ENCODE measurements at regions not wholly inside any gene's neighbourhood (a gene's known extent, or its start where the extent isn't known, plus 50 kb on each side); places are given as distances from the start of the nearest gene placed in this dataset.

DNA sequence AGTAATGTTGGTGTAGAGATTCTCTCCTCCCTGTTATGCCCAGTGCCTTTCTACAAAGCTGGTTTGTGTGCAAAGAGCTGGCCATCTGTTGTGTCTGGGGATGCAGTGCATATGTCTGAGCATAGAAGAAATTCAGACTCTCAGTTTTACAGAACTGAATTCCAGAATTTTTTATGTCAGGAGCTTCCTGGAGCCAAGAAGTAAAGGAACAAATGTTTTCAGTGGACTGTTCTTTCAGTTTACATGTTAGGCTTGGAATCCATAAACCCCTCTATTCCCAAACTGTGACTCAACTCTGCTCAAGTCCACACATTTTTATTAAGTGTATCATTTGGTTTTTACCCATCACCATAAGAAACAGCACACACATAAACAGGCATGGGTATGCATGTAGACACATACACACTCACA is 366.0 kb downstream of the BRINP1 start:
- Histone ChIP-seq H3K9me3 (no peaks in the 10 kb centered on the region), H3K4me1 (peaks cover 0 to 31% (median 28%) of the 10 kb centered on the region in 4 donors), H3K36me3 (no peaks in the 10 kb centered on the region), H3K4me3 (no peak overlapping the region), H3K27ac (peak overlapping the region; percentile 68 to 79 (median 72)), H3K27me3 (no peaks in the 10 kb centered on the region)
- intact Hi-C loops (cut with DNase I): loop anchor here (5.0 kb wide), 1 partner anchor 41 kb away; no protein-coding TSS in a partner anchor
- peak in 1 of 4 donors; percentile 3 for TF ChIP-seq POLR2AphosphoS5 (IDR thresholded peaks at IDR 0.05)
- TF ChIP-seq, protein P1, sequence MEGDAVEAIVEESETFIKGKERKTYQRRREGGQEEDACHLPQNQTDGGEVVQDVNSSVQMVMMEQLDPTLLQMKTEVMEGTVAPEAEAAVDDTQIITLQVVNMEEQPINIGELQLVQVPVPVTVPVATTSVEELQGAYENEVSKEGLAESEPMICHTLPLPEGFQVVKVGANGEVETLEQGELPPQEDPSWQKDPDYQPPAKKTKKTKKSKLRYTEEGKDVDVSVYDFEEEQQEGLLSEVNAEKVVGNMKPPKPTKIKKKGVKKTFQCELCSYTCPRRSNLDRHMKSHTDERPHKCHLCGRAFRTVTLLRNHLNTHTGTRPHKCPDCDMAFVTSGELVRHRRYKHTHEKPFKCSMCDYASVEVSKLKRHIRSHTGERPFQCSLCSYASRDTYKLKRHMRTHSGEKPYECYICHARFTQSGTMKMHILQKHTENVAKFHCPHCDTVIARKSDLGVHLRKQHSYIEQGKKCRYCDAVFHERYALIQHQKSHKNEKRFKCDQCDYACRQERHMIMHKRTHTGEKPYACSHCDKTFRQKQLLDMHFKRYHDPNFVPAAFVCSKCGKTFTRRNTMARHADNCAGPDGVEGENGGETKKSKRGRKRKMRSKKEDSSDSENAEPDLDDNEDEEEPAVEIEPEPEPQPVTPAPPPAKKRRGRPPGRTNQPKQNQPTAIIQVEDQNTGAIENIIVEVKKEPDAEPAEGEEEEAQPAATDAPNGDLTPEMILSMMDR (IDR thresholded peaks at IDR 0.05): no peak
- DNase-seq: no peak

GRCh38 chr9:119003882-119004617 is 365.2 kb downstream of the BRINP1 start:
- TF ChIP-seq EP300 (IDR thresholded peaks at IDR 0.05) (no peak), POLR2A (IDR thresholded peaks at IDR 0.05) (no peak)
- TF ChIP-seq, protein P1 (IDR thresholded peaks at IDR 0.05): no peak
- Histone ChIP-seq H3K36me3 (no peaks in the 10 kb centered on the region), H3K9me3 (no peaks in the 10 kb centered on the region), H3K27ac (peak overlapping the region; percentile 68 to 79 (median 72)), H3K4me3 (no peak overlapping the region), H3K27me3 (no peaks in the 10 kb centered on the region), H3K4me1 (peaks cover 0 to 33% (median 28%) of the 10 kb centered on the region in 4 donors)
- WGBS, 2 donors: 77 to 84% methylated on average over 2 of the region's 2 CpGs
- intact Hi-C loops (cut with DNase I): loop anchor here (5.0 kb wide), 1 partner anchor 42 kb away; no protein-coding TSS in a partner anchor
- DNase-seq: no peak

GRCh38 chr9:119004618-119004990 is 364.6 kb downstream of the BRINP1 start:
- H3K27ac ChIP-seq: peak overlapping the region; percentile 68 to 79 (median 72)
- no peaks in the 10 kb centered on the region for H3K36me3 ChIP-seq
- 41 to 60% methylated on average over 2 of the region's 2 CpGs for WGBS, 2 donors
- H3K27me3 ChIP-seq: no peaks in the 10 kb centered on the region
- intact Hi-C loops (cut with DNase I): loop anchor here (5.0 kb wide), 1 partner anchor 42 kb away; no protein-coding TSS in a partner anchor
- TF ChIP-seq POLR2AphosphoS5 (IDR thresholded peaks at IDR 0.05): peak in 3 of 4 donors; percentile 49 to 68 (median 50)
- TF ChIP-seq, protein P1 (IDR thresholded peaks at IDR 0.05): no peak
- DNase-seq: peak; percentile 90
- H3K9me3 ChIP-seq: no peaks in the 10 kb centered on the region
- peaks cover 0 to 37% (median 28%) of the 10 kb centered on the region in 4 donors for H3K4me1 ChIP-seq
- no peak overlapping the region for H3K4me3 ChIP-seq

DNA sequence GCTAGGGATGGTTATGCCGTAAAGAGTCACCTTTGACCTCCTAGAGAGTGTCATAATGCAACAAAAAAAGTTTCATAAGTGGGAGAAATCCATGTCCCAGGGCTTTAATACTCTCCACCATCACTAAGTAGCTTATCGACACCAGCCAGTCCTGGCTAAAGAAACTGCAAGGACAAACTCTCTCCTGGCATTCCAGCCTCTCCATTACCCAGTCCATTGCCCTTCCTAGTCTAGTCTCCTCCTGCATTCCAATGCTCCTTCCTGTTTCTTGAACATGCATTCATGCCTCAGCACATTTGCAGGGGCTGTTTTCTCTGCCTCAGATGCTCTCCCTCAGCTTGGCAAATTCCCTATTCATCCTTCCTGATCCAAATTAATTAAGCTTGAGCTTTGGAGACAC is 364.1 kb downstream of the BRINP1 start:
- Histone ChIP-seq H3K36me3 (no peaks in the 10 kb centered on the region), H3K27ac (peak overlapping the region; percentile 68 to 79 (median 72)), H3K9me3 (no peaks in the 10 kb centered on the region), H3K4me3 (no peak overlapping the region), H3K27me3 (no peaks in the 10 kb centered on the region), H3K4me1 (peaks cover 0 to 37% (median 28%) of the 10 kb centered on the region in 4 donors)
- no peak for TF ChIP-seq POLR2AphosphoS5 (IDR thresholded peaks at IDR 0.05)
- TF ChIP-seq, protein P1 (IDR thresholded peaks at IDR 0.05): no peak
- TF ChIP-seq EP300 (IDR thresholded peaks at IDR 0.05): no peak
- no peak for TF ChIP-seq POLR2A (IDR thresholded peaks at IDR 0.05)
- no peak for DNase-seq
- 52 to 70% methylated on average over 2 of the region's 2 CpGs for WGBS, 2 donors
- intact Hi-C loops (cut with DNase I): no loop called here
